A673 (cell line): ENCODE measurements at regions not wholly inside any gene's neighbourhood (a gene's known extent, or its start where the extent isn't known, plus 50 kb on each side); places are given as distances from the start of the nearest gene placed in this dataset.

Experiments
- BruUV-seq: library from RNA; stranded (reverse); fragments of 400-500 nt; replicated peaks from 2 replicates; lab custom pipeline; 2021; lab: Mats Ljungman, UMichigan
- CTCF ChIA-PET: fragments of 300-600 bp; sonication (Branson Sonifier 250); formaldehyde crosslinking; loops from one replicate; lab custom pipeline; 2022; ENCODE audit warnings: antibody characterized with exemption; lab: Charles Lee
- POLR2A ChIA-PET: fragments of 300-600 bp; sonication (Branson Sonifier 250); formaldehyde crosslinking; loops from one replicate; lab custom pipeline; 2022; ENCODE audit warnings: antibody characterized with exemption; ENCODE audit not compliant: low non-redundant PET; lab: Charles Lee
- DNase-seq: peaks from one replicate; pipeline ENCODE4 v3.0.0-alpha.2; 2015; ENCODE audit warnings: low spot score
- H3K27ac ChIP-seq: fragments of 200-600 bp; sonication (generic); 2 replicates; pipeline ENCODE4 v1.5.1; 2016; ENCODE audit warnings: mixed run types, low read depth, mild to moderate bottlenecking, mixed read lengths, antibody characterized with exemption, low read length; ENCODE audit not compliant: poor library complexity, severe bottlenecking
- H3K27me3 ChIP-seq: fragments of 200-600 bp; sonication (generic); replicated peaks from 2 replicates; pipeline ENCODE4 v1.6.1; 2017; ENCODE audit warnings: mixed run types, low read depth, mild to moderate bottlenecking, mixed read lengths, antibody characterized with exemption, low read length; ENCODE audit not compliant: insufficient read depth, poor library complexity
- H3K36me3 ChIP-seq: fragments of 200-600 bp; sonication (generic); 2 replicates; pipeline ENCODE4 v1.6.1; 2016; ENCODE audit warnings: mixed run types, mild to moderate bottlenecking, mixed read lengths, antibody characterized with exemption, low read length; ENCODE audit not compliant: insufficient read depth, poor library complexity, severe bottlenecking
- H3K4me1 ChIP-seq: fragments of 200-600 bp; sonication (generic); 2 replicates; pipeline ENCODE4 v1.6.1; 2017; ENCODE audit warnings: mixed run types, mild to moderate bottlenecking, mixed read lengths, antibody characterized with exemption, low read length; ENCODE audit not compliant: insufficient read depth, poor library complexity, severe bottlenecking
- H3K4me3 ChIP-seq: fragments of 200-600 bp; sonication (generic); 2 replicates; pipeline ENCODE4 v1.5.1; 2016; ENCODE audit warnings: low read depth, mixed run types, mild to moderate bottlenecking, mixed read lengths, low read length; ENCODE audit not compliant: poor library complexity, severe bottlenecking
- H3K9me3 ChIP-seq: fragments of 200-600 bp; sonication (generic); 2 replicates; pipeline ENCODE4 v1.6.1; 2016; ENCODE audit warnings: mixed run types, low read depth, mild to moderate bottlenecking, mixed read lengths, antibody characterized with exemption, low read length; ENCODE audit not compliant: poor library complexity, severe bottlenecking
- CTCF ChIP-seq: fragments of 300-800, 200-600 bp; sonication (generic); conservative IDR thresholded peaks from 2 replicates; pipeline ENCODE4 v1.5.1; 2017; ENCODE audit warnings: low read depth, mild to moderate bottlenecking, antibody characterized with exemption, low read length, moderate library complexity, mixed read lengths
- EZH2 ChIP-seq: fragments of 200-600 bp; sonication (generic); IDR thresholded peaks from 2 replicates; pipeline ENCODE4 v1.6.1; 2017; ENCODE audit warnings: borderline replicate concordance, low read depth, mild to moderate bottlenecking, mixed read lengths, antibody characterized with exemption, low read length; ENCODE audit not compliant: poor library complexity, severe bottlenecking
- intact Hi-C: fragments of 100-400 bp; cut with micrococcal nuclease; formaldehyde crosslinking; loops from one replicate; pipeline ENCODE4 v1.10.0; 2022; ENCODE audit not compliant: unreplicated experiment

- BruUV-seq = no TSS peak
- no peak for TF ChIP-seq CTCF
- no peak for TF ChIP-seq EZH2
- H3K36me3 ChIP-seq = no peaks in the 10 kb centered on the region
- POLR2A ChIA-PET = no interaction called here
- intact Hi-C loops = no loop called here
- DNase-seq = no peak
- no peak overlapping the region for H3K4me3 ChIP-seq
- H3K27me3 ChIP-seq = no peaks in the 10 kb centered on the region
- no peaks in the 10 kb centered on the region for H3K4me1 ChIP-seq
- CTCF ChIA-PET = no interaction called here
- H3K9me3 ChIP-seq = no peaks in the 10 kb centered on the region
- H3K27ac ChIP-seq = no peak overlapping the region
These were observed 185.8 kb upstream of the SOX5 start for GRCh38 chr12:24135158-24135850.

GRCh38 chr12:24134092-24134491 lies 184.6 kb upstream of the SOX5 start:
- intact Hi-C loops = no loop called here
- Histone ChIP-seq H3K27ac (no peak overlapping the region), H3K4me3 (no peak overlapping the region), H3K4me1 (no peaks in the 10 kb centered on the region), H3K27me3 (no peaks in the 10 kb centered on the region), H3K9me3 (no peaks in the 10 kb centered on the region), H3K36me3 (no peaks in the 10 kb centered on the region)
- ChIA-PET POLR2A (no interaction called here), CTCF (no interaction called here)
- no TSS peak for BruUV-seq
- TF ChIP-seq CTCF (no peak), EZH2 (no peak)
- no peak for DNase-seq

GRCh38 chr12:24133384-24133783 lies 183.9 kb upstream of the SOX5 start:
- DNase-seq = no peak

More at GRCh38 chr12:24133384-24133783, 183.9 kb upstream of the SOX5 start:
- no peaks in the 10 kb centered on the region for H3K4me1 ChIP-seq
- ChIA-PET POLR2A (no interaction called here), CTCF (no interaction called here)
- H3K27ac ChIP-seq = no peak overlapping the region
- no peaks in the 10 kb centered on the region for H3K27me3 ChIP-seq
- no peak overlapping the region for H3K4me3 ChIP-seq
- TF ChIP-seq CTCF = no peak
- no peak for TF ChIP-seq EZH2
- no peaks in the 10 kb centered on the region for H3K9me3 ChIP-seq
- H3K36me3 ChIP-seq = no peaks in the 10 kb centered on the region
- BruUV-seq = no TSS peak
- intact Hi-C loops = no loop called here
